IPS-15b (cell line): ENCODE measurements at regions not wholly inside any gene's neighbourhood (a gene's known extent, or its start where the extent isn't known, plus 50 kb on each side); places are given as distances from the start of the nearest gene placed in this dataset.

Source experiments
- H3K27me3 ChIP-seq: one replicate; pipeline ENCODE4 v1.6.1; 2013; ENCODE audit warnings: low read length; ENCODE audit not compliant: control insufficient read depth, insufficient read depth
- H3K36me3 ChIP-seq: one replicate; pipeline ENCODE4 v1.6.1; 2013; ENCODE audit warnings: low read length; ENCODE audit not compliant: control insufficient read depth, insufficient read depth
- H3K4me1 ChIP-seq: one replicate; pipeline ENCODE4 v1.6.1; 2013; ENCODE audit warnings: mild to moderate bottlenecking, low read length; ENCODE audit not compliant: control insufficient read depth, insufficient read depth
- H3K4me3 ChIP-seq: one replicate; pipeline ENCODE4 v1.5.1; 2013; ENCODE audit warnings: low read depth, low read length
- H3K9ac ChIP-seq: one replicate; pipeline ENCODE4 v1.6.1; 2013; ENCODE audit warnings: low read depth, mild to moderate bottlenecking, low read length
- H3K9me3 ChIP-seq: one replicate; pipeline ENCODE4 v1.6.1; 2013; ENCODE audit warnings: mild to moderate bottlenecking, low read length; ENCODE audit not compliant: control insufficient read depth, insufficient read depth

DNA sequence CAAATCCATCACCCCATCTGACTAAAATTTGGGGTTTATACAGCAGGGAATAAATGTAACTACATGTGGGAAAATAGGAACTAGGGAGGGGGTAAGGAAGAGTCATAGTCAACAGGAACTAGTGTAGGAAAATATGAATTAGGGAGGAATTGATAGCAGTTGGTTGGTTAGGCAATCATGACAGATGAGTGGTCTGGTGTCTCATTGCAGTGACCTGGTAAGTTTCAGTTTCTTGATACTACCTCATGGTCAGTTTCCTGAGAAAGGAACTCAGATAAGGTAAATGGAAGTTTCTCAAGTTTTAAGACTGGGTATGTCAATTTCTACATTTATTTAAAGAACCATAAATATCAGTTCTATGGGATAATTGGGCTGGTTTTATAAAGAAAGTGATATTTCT, 442.3 kb downstream of the NPIPA7 start:
- no peaks in the 10 kb centered on the region for H3K4me1 ChIP-seq
- H3K4me3 ChIP-seq, result no peak overlapping the region
- no peaks in the 10 kb centered on the region for H3K27me3 ChIP-seq
- H3K9me3 ChIP-seq, result peaks cover 3% of the 10 kb centered on the region
- no peak overlapping the region for H3K9ac ChIP-seq
- no peaks in the 10 kb centered on the region for H3K36me3 ChIP-seq

DNA sequence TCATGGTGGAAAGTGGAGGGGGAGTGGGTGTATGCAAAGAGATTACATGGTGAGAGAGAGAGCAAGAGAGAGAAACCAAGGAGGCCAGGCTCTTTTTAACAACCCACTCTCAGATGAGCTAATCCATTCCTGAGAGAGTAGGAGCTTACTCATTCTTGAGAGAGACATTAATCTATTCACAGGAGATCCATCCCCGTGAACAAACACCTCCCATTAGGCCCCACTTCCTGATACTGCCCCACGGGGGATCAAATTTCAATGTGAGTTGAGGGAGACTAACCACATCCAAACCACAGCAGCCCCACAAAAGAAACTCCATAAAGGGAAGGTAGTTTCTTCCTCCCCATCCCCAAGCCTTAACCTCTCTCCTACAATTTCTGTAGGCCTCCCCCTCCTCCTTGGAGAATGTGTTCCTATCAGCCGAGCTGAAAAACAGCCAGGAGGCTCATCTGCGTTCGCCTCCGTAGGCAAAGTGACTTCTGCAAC, 450.0 kb downstream of the NPIPA7 start:
- no peaks in the 10 kb centered on the region for H3K36me3 ChIP-seq
- peaks cover 7% of the 10 kb centered on the region for H3K4me1 ChIP-seq
- H3K27me3 ChIP-seq, result no peaks in the 10 kb centered on the region
- no peaks in the 10 kb centered on the region for H3K9me3 ChIP-seq
- no peak overlapping the region for H3K9ac ChIP-seq
- no peak overlapping the region for H3K4me3 ChIP-seq

GRCh38 chr16:16830401-16830800, 451.5 kb downstream of the NPIPA7 start:
- Histone ChIP-seq H3K9me3 (no peaks in the 10 kb centered on the region), H3K9ac (no peak overlapping the region), H3K4me3 (no peak overlapping the region), H3K36me3 (no peaks in the 10 kb centered on the region), H3K4me1 (peaks cover 7% of the 10 kb centered on the region), H3K27me3 (no peaks in the 10 kb centered on the region)

DNA sequence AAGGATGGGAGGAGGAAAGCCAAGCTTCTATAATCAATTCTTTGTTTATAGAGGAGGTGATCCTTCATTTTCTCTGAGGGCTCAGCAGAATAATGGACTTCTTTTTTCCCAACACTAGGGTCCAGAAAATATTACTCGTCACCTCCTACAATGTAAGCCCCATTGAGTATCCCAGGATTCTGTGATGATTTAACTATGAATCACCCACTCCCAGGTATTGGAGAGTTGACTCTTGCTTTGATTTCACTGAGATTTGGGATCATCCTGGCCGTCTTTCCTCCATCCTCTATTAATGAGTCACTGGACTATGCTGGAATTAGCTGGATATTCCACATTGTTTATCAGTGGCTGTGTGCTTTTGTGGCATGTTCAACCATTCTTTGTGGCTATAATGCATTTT, 452.0 kb downstream of the NPIPA7 start:
- Histone ChIP-seq H3K9me3 (no peaks in the 10 kb centered on the region), H3K27me3 (no peaks in the 10 kb centered on the region), H3K9ac (no peak overlapping the region), H3K4me3 (no peak overlapping the region), H3K36me3 (no peaks in the 10 kb centered on the region), H3K4me1 (peaks cover 7% of the 10 kb centered on the region)

GRCh38 chr16:16833165-16833564, 454.2 kb downstream of the NPIPA7 start:
- Histone ChIP-seq H3K36me3 (no peaks in the 10 kb centered on the region), H3K4me1 (peaks cover 7% of the 10 kb centered on the region), H3K9me3 (no peaks in the 10 kb centered on the region), H3K27me3 (no peaks in the 10 kb centered on the region), H3K4me3 (no peak overlapping the region), H3K9ac (no peak overlapping the region)

GRCh38 chr16:16850274-16850673, 471.3 kb downstream of the NPIPA7 start:
- no peaks in the 10 kb centered on the region for H3K27me3 ChIP-seq
- no peak overlapping the region for H3K4me3 ChIP-seq
- H3K4me1 ChIP-seq, result no peaks in the 10 kb centered on the region
- no peaks in the 10 kb centered on the region for H3K9me3 ChIP-seq
- H3K36me3 ChIP-seq, result no peaks in the 10 kb centered on the region
- H3K9ac ChIP-seq, result no peak overlapping the region

DNA sequence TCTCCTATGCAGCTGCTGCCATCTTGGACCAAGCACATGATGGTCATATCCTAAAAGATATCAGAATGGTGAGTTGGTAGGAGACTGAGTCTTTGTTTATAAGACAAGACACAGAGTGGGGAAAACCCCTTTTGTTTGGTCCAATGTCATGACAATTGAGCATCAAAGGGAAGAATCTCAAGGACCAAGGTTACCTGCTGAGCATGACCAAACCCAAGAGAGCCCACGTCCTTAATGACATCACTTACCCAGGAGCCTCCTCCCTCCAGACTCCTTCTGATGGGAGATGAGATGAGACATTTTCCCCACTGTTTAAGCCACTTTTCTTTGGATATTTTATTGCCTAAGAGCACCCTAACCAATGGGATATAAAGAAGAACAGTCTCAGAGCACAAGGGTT, 478.1 kb downstream of the NPIPA7 start:
- H3K36me3 ChIP-seq, result no peaks in the 10 kb centered on the region
- H3K4me3 ChIP-seq, result no peak overlapping the region
- H3K9ac ChIP-seq, result no peak overlapping the region
- no peaks in the 10 kb centered on the region for H3K27me3 ChIP-seq
- peaks cover 6% of the 10 kb centered on the region for H3K4me1 ChIP-seq
- no peaks in the 10 kb centered on the region for H3K9me3 ChIP-seq

- Histone ChIP-seq H3K4me3 (no peak overlapping the region), H3K9ac (no peak overlapping the region), H3K27me3 (no peaks in the 10 kb centered on the region), H3K36me3 (no peaks in the 10 kb centered on the region), H3K9me3 (no peaks in the 10 kb centered on the region), H3K4me1 (peaks cover 6% of the 10 kb centered on the region)
These were observed 478.8 kb downstream of the NPIPA7 start for GRCh38 chr16:16857603-16858283.

- H3K36me3 ChIP-seq, result no peaks in the 10 kb centered on the region
- H3K4me3 ChIP-seq, result no peak overlapping the region
- no peak overlapping the region for H3K9ac ChIP-seq
- no peaks in the 10 kb centered on the region for H3K27me3 ChIP-seq
- no peaks in the 10 kb centered on the region for H3K9me3 ChIP-seq
- H3K4me1 ChIP-seq, result peaks cover 6% of the 10 kb centered on the region
These were observed 482.6 kb downstream of the NPIPA7 start for GRCh38 chr16:16861546-16861945.

DNA sequence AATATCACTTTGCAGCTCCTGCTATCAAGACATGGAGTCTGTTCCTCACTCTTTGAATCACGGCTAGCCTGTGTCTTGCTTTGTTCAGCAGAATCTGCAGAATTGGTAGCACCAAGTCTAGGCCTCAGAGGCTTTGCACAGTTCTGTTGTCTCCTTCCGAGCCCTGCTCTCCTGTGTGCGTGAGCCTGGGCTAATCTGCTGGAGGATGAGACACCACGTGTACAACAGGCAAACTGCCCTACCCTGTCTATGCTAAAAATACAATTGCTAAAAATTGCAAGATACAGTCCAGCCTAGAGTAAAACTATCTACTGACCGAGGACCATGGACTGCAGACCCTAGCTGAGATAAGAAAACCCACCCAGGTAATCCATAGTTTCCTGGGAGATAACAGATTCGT, 484.7 kb downstream of the NPIPA7 start:
- Histone ChIP-seq H3K27me3 (no peaks in the 10 kb centered on the region), H3K9ac (no peak overlapping the region), H3K4me3 (no peak overlapping the region), H3K4me1 (peaks cover 8% of the 10 kb centered on the region), H3K36me3 (no peaks in the 10 kb centered on the region), H3K9me3 (no peaks in the 10 kb centered on the region)

GRCh38 chr16:16864536-16864935, 485.6 kb downstream of the NPIPA7 start:
- no peaks in the 10 kb centered on the region for H3K27me3 ChIP-seq
- peaks cover 9% of the 10 kb centered on the region for H3K4me1 ChIP-seq
- no peaks in the 10 kb centered on the region for H3K9me3 ChIP-seq
- H3K9ac ChIP-seq, result no peak overlapping the region
- no peaks in the 10 kb centered on the region for H3K36me3 ChIP-seq
- no peak overlapping the region for H3K4me3 ChIP-seq

- H3K4me3 ChIP-seq, result no peak overlapping the region
- H3K9me3 ChIP-seq, result no peaks in the 10 kb centered on the region
- no peak overlapping the region for H3K9ac ChIP-seq
- H3K27me3 ChIP-seq, result no peaks in the 10 kb centered on the region
- H3K36me3 ChIP-seq, result no peaks in the 10 kb centered on the region
- peaks cover 14% of the 10 kb centered on the region for H3K4me1 ChIP-seq
These were observed 486.4 kb downstream of the NPIPA7 start for GRCh38 chr16:16865374-16865773.
